GM12801 (cell line): ENCODE measurements at regions not wholly inside any gene's neighbourhood (a gene's known extent, or its start where the extent isn't known, plus 50 kb on each side); places are given as distances from the start of the nearest gene placed in this dataset.

Experiments
- CTCF ChIP-seq: IDR thresholded peaks from one replicate; pipeline ENCODE4 v1.5.1; 2011; ENCODE audit warnings: control low read depth; ENCODE audit not compliant: insufficient read length; ENCODE audit errors: extremely low read depth

- no peak for TF ChIP-seq CTCF
Measured at GRCh38 chr15:89396723-89397652, 62.4 kb upstream of the POLG start.

GRCh38 chr15:89395996-89396395, 61.4 kb upstream of the POLG start:
- TF ChIP-seq CTCF: no peak

- TF ChIP-seq CTCF: no peak
Measured at GRCh38 chr15:89395461-89395871, 60.8 kb upstream of the POLG start.

GRCh38 chr15:89395031-89395430, 60.4 kb upstream of the POLG start:
- no peak for TF ChIP-seq CTCF

- TF ChIP-seq CTCF: no peak
Measured at GRCh38 chr15:89393056-89393455, 58.4 kb upstream of the POLG start.

GRCh38 chr15:89391685-89392257, 57.1 kb upstream of the POLG start:
- TF ChIP-seq CTCF: no peak

- no peak for TF ChIP-seq CTCF
Measured at GRCh38 chr15:89389841-89390603, 55.4 kb upstream of the POLG start.
